ENCODE measurements at regions not wholly inside any gene's neighbourhood (a gene's known extent, or its start where the extent isn't known, plus 50 kb on each side); places are given as distances from the start of the nearest gene placed in this dataset.

- intact Hi-C loops (cut with DNase I) = no loop called here
- no peaks in the 10 kb centered on the region for H3K4me1 ChIP-seq
- WGBS, 4 donors = 63 to 70% (median 67%) methylated on average over 4 of the region's 4 CpGs
Observed at GRCh38 chr4:128477540-128477939, 189.9 kb upstream of the PGRMC2 start.

GRCh38 chr4:128475597-128475996 lies 188.0 kb upstream of the PGRMC2 start:
- no peak for TF ChIP-seq POLR2A (IDR thresholded peaks at IDR 0.05)
- no peak for TF ChIP-seq CTCF (IDR thresholded peaks at IDR 0.05)
- no peak for DNase-seq
- no peak overlapping the region for H3K27ac ChIP-seq

More at GRCh38 chr4:128477540-128477939, 189.9 kb upstream of the PGRMC2 start:
- Histone ChIP-seq H3K36me3 (no peaks in the 10 kb centered on the region), H3K27me3 (no peaks in the 10 kb centered on the region), H3K9me3 (peaks cover 0 to 8% (median 0%) of the 10 kb centered on the region in 12 donors), H3K4me3 (no peak overlapping the region), H3K27ac (no peak overlapping the region)
- TF ChIP-seq CTCF (IDR thresholded peaks at IDR 0.05) = no peak
- DNase-seq (no peak), ATAC-seq (no peak)

GRCh38 chr4:128471576-128471975 lies 184.0 kb upstream of the PGRMC2 start:
- intact Hi-C loops (cut with DNase I) = no loop called here
- no peak for DNase-seq
- H3K27me3 ChIP-seq = no peaks in the 10 kb centered on the region
- 83 to 97% (median 93%) methylated on average over 2 of the region's 2 CpGs for WGBS, 4 donors
- H3K27ac ChIP-seq = no peak overlapping the region
- H3K9me3 ChIP-seq = no peaks in the 10 kb centered on the region
- peaks cover 0 to 30% (median 9%) of the 10 kb centered on the region in 12 donors for H3K4me1 ChIP-seq
- H3K4me3 ChIP-seq = no peak overlapping the region
- H3K36me3 ChIP-seq = no peaks in the 10 kb centered on the region
- TF ChIP-seq POLR2A (IDR thresholded peaks at IDR 0.05) (no peak), CTCF (IDR thresholded peaks at IDR 0.05) (no peak)
- no peak for ATAC-seq

More at GRCh38 chr4:128475597-128475996, 188.0 kb upstream of the PGRMC2 start:
- WGBS, 4 donors = 94 to 100% (median 99%) methylated on average over 1 of the region's 1 CpG
- H3K36me3 ChIP-seq = no peaks in the 10 kb centered on the region
- no peaks in the 10 kb centered on the region for H3K9me3 ChIP-seq
- peaks cover 0 to 8% (median 0%) of the 10 kb centered on the region in 12 donors for H3K4me1 ChIP-seq
- no peaks in the 10 kb centered on the region for H3K27me3 ChIP-seq
- H3K4me3 ChIP-seq = no peak overlapping the region
- no peak for ATAC-seq
- intact Hi-C loops (cut with DNase I) = no loop called here

GRCh38 chr4:128470492-128471053 lies 183.0 kb upstream of the PGRMC2 start:
- TF ChIP-seq CTCF (IDR thresholded peaks at IDR 0.05) = no peak
- no peak for TF ChIP-seq POLR2A (IDR thresholded peaks at IDR 0.05)
- Histone ChIP-seq H3K36me3 (no peaks in the 10 kb centered on the region), H3K4me3 (no peak overlapping the region), H3K27ac (no peak overlapping the region), H3K9me3 (no peaks in the 10 kb centered on the region), H3K27me3 (no peaks in the 10 kb centered on the region), H3K4me1 (peaks cover 0 to 30% (median 9%) of the 10 kb centered on the region in 12 donors)
- DNase-seq (no peak), ATAC-seq (no peak)
- 73 to 81% (median 75%) methylated on average over 5 of the region's 5 CpGs for WGBS, 4 donors
- intact Hi-C loops (cut with DNase I) = no loop called here

Measured in heart left ventricle (tissue), 16 donors.